ENCODE measurements at regions not wholly inside any gene's neighbourhood (a gene's known extent, or its start where the extent isn't known, plus 50 kb on each side); places are given as distances from the start of the nearest gene placed in this dataset.

DNA sequence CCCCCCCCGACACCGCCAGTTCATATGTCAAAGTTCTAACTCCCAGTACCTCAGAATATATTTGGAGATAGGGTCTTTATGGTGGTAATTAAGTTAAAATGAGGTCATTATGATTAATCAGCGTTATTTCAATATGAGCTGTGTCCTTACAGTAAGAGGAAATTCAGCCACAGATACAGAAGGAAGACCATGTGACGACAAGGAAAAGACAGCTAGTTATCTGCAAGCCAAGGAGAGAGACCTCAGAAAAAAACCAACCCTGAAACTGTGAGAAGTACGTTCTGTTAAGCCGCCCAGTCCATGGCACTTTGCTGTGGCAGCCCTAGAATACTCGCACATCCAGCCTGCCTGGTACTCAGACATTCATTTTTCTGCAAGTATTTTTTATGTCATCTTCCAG, 62.3 kb upstream of the ARL8B start:
- ChIA-PET CTCF (interaction anchor here (0.6 to 10.0 kb wide), 5 partner anchors 47 to 347 kb away, joined by 3 to 55 read pairs (median 7); no protein-coding TSS in a partner anchor), POLR2A (interaction anchor here (0.6 kb wide), 1 partner anchor 78 kb away, joined by 5 read pairs; no protein-coding TSS in a partner anchor)

DNA sequence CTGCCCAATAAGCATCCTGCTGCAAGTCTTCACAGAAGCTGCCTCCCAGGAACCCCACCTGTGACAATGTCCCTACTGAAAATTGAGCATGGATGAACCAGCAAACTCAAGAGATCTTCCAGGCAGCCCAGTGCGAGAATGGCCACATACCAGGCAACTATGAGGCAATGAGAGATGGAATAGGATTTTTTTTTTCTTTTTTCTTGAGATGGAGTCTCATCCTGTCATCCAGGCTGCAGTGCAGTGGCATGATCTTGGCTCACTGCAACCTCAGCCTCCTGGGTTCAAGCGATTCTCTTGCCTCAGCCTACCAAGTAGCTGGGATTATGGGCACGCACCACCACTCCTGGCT, 60.9 kb upstream of the ARL8B start:
- CTCF ChIA-PET = no interaction called here
- POLR2A ChIA-PET = no interaction called here

DNA sequence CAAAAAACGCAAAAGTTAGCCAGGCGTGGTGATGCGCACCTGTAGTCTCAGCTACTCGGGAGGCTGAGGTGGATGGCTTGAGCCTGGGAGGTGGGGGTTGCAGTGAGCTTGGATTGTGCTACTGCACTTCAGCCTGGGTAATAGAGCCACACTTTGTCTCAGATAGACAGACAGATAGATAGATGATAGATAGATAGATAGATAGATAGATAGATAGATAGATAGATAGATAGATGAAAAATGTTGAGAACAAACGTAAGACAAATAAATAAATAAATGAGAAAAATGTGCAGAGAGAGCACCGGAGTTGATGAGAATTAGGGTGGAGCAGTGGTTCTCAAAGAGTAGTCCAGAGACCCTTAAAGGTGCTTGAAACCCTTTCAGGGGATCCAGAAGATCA, 58.4 kb upstream of the ARL8B start:
- ChIA-PET CTCF (interaction anchor here (0.6 kb wide), 1 partner anchor 492 kb away, joined by 3 read pairs; no protein-coding TSS in a partner anchor), POLR2A (no interaction called here)

DNA sequence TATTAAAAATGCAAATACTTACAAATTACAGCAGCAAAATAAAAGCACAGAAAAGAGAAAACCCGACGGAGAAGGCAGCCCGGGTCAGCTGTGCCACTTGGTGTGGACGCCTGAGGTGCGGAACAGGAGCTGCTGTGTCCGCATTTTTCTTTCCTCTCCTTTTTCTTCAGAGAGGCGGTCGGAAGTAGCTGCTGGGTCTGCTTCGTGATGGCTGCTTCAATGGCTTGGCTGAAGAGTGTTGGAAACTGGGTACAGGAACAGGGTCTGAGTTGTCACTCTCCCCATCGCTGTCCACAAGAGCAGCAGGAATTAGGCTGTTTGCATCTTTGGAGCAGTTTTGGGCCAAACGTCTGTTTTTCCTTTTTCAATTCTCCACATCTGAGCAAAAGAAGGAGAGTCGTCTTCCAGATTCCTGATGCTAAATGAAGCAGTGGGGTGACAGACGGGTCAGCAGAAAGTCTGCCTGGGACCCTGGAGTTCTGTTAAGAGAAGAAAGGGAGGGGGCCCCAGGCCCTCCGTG, 53.5 kb upstream of the ARL8B start:
- ChIA-PET CTCF (no interaction called here), POLR2A (no interaction called here)

DNA sequence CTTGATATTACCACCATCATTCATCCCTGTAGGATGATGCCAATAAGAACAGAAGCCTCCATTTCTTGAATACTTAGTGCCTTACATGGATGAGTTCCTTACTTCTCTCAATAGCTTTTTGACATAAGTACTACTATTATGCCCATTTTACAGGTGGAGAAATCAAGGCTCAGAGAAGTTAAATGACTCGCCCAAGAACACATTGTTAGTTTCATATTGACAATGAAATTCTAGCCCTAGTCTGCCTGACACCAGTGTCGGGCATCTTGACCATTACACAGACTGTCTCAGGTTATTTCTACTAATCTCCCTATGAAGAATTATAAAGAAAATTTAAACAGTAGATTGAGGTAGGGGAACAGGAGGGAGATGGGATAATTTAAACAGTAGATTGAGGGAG, 52.5 kb upstream of the ARL8B start:
- POLR2A ChIA-PET = no interaction called here
- CTCF ChIA-PET = no interaction called here

DNA sequence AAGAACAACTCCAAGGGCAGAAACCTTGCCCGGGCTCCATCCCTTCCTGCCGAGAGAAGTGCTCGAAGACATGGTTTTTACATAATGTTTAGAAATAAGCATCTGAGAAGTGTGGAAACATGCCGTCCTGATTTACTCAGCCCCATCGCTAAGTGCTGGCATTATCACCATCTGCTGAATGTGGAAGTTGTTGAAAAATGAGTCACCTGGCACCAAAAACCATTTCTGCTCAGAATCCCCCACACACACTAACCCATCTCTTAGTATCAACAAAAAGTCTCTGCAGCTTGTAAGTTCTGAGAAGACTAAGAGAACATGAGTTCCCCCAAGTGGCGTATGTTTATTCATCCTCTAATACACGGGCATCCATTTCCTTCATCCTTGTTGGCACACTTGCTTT, 51.0 kb upstream of the ARL8B start:
- ChIA-PET CTCF (no interaction called here), POLR2A (no interaction called here)

DNA sequence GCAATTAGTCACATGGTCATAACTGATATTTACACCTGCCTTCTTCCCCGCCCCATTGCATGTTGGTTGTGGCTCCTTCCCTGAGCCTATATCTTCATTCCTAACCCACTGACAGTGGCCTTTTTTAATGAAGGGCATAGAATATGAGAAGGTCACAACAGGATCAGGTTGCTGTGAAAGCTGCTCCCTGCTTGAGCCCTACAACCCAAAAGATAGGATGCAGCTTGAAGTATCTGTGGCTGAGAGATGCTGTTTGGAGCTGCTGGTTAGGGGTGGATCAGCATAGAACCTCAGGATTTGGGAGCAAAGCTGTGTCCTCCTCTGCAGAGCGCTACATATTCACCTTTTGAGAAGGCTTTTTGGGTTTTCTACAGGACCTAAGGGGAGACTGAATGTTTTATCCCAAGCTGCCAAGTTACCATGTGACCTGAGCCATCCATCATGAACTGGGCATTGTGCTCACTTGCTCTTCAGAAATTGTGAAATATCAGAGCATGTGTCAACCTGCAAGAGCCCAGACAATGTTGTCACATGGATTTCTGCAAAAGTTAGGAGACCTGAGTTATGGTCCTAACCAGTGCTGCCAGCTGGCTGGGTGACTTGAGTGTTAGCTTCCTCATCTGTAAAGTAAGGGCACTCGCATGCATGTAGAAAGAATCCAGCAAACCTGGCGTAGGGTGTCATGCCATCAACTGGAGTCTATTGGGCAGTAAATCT, 49.8 kb upstream of the ARL8B start:
- CTCF ChIA-PET = interaction anchor here (0.6 kb wide), 1 partner anchor 14 kb away, joined by 3 read pairs; no protein-coding TSS in a partner anchor
- POLR2A ChIA-PET = no interaction called here
